Non-pigmented ciliary epithelial cell (primary cell): ENCODE measurements at regions not wholly inside any gene's neighbourhood (a gene's known extent, or its start where the extent isn't known, plus 50 kb on each side); places are given as distances from the start of the nearest gene placed in this dataset.

ENCODE experiments used
- DNase-seq: peaks from one replicate; pipeline ENCODE4 v3.0.0-alpha.2; 2010; ENCODE audit warnings: low read depth

- DNase-seq: no peak
Observed at GRCh38 chr15:29952225-29952624, 130.0 kb upstream of the TJP1 start.

- no peak for DNase-seq
Observed at GRCh38 chr15:29945943-29946596, 123.8 kb upstream of the TJP1 start.

GRCh38 chr15:29944925-29945324 is 122.7 kb upstream of the TJP1 start:
- no peak for DNase-seq

- no peak for DNase-seq
Observed at GRCh38 chr15:29942548-29942947, 120.3 kb upstream of the TJP1 start.

GRCh38 chr15:29942143-29942542 is 119.9 kb upstream of the TJP1 start:
- DNase-seq: no peak

GRCh38 chr15:29939404-29939803 is 117.1 kb upstream of the TJP1 start:
- DNase-seq: no peak

GRCh38 chr15:29938361-29939335 is 116.4 kb upstream of the TJP1 start:
- DNase-seq: no peak

GRCh38 chr15:29937956-29938355 is 115.7 kb upstream of the TJP1 start:
- no peak for DNase-seq

GRCh38 chr15:29936353-29937049 is 114.2 kb upstream of the TJP1 start:
- DNase-seq: no peak

- no peak for DNase-seq
Observed at GRCh38 chr15:29935296-29936004, 113.2 kb upstream of the TJP1 start.

- no peak for DNase-seq
Observed at GRCh38 chr15:29934251-29934650, 112.0 kb upstream of the TJP1 start.

GRCh38 chr15:29933042-29933803 is 111.0 kb upstream of the TJP1 start:
- no peak for DNase-seq

- no peak for DNase-seq
Observed at GRCh38 chr15:29926083-29926388, 103.8 kb upstream of the TJP1 start.

GRCh38 chr15:29925227-29926082 is 103.2 kb upstream of the TJP1 start:
- no peak for DNase-seq

- DNase-seq: no peak
Observed at GRCh38 chr15:29924750-29925149, 102.5 kb upstream of the TJP1 start.

- DNase-seq: no peak
Observed at GRCh38 chr15:29922191-29922590, 99.9 kb upstream of the TJP1 start.

GRCh38 chr15:29921130-29921601 is 98.9 kb upstream of the TJP1 start:
- DNase-seq: no peak

- no peak for DNase-seq
Observed at GRCh38 chr15:29920515-29920914, 98.2 kb upstream of the TJP1 start.

- no peak for DNase-seq
Observed at GRCh38 chr15:29919380-29919881, 97.2 kb upstream of the TJP1 start.
